Left forelimb (tissue), 1 donor: ENCODE measurements at regions not wholly inside any gene's neighbourhood (a gene's known extent, or its start where the extent isn't known, plus 50 kb on each side); places are given as distances from the start of the nearest gene placed in this dataset.
A peak's percentile ranks its signal among the peaks of the same experiment; 100 is the strongest.

Source experiments
- DNase-seq: peaks from one replicate; pipeline ENCODE4 v3.0.0-alpha.2; 2018; ENCODE audit warnings: low spot score

GRCh38 chr1:239008568-239008967, 377.8 kb upstream of the CHRM3 start:
- DNase-seq: no peak

DNA sequence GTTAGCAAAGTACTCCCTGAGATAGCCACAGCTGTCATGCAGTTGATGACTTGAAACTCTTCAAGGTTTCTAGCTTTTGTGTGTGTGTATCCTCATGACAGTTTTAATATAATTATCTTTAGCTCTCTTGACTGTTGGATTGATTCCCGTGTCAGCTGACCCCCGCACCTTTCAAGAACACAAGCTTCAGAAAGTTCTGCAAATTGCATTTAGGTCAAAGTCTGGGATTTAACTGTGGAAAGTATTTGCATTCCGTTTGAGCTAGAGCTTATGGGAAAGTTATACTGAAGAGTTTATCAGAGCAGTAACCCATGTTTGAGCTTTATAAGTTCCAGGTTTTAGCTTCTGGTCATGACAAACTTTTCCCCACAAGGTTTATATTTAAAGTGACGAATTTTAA, 380.1 kb upstream of the CHRM3 start:
- no peak for DNase-seq

DNA sequence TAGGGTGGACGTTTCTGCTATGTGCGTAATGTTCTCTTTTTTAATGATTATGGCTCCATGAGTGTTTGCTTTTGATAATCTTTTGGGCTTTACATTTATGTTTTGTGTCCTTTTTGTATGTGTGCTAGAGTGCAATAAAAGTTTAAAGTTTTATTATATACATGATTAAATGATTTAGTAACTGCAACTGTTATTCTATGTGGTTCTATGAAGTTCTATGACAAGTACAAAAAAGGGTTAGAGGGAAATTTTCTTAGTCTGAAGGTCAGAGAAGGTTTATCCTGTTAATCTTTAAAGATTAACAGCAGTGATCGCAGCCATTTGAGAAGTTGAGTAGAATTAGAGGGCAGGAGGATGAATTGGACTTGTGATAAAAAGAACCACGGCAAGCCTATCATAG, 386.4 kb upstream of the CHRM3 start:
- no peak for DNase-seq

- no peak for DNase-seq
Measured at GRCh38 chr1:238998577-238998976, 387.8 kb upstream of the CHRM3 start.

GRCh38 chr1:238991765-238992495, 394.4 kb upstream of the CHRM3 start:
- DNase-seq: peak; percentile 65

GRCh38 chr1:238985312-238985711, 401.1 kb upstream of the CHRM3 start:
- no peak for DNase-seq

GRCh38 chr1:238982736-238983135, 403.6 kb upstream of the CHRM3 start:
- no peak for DNase-seq

DNA sequence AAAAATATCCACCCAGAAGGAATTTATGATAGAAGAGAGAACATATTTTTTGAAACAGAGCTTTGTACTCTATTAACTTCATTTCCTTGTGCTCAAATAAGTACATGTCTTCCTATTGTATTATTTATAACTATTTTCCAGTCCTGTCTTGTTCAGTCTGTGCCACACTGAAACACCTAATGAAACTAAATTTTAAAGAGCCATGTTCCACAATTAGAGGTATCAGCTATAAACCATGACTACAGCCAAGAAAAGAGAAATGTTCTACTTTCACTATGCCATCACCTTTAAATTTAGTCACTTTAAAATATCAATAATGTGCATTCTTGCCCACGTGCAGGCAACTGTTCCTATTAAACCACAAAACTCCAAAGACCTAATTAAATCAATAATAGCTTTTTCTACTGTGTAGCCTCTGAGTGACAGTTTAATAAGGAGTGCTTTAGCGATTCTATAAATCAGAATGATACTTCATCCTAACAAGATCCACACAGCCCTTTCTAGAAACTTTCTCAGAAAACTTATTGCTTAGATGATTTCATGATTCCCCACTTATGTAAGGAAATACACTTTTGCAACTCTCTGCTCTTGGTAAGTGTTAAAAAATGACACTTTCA, 404.9 kb upstream of the CHRM3 start:
- DNase-seq: no peak

GRCh38 chr1:238980053-238980452, 406.3 kb upstream of the CHRM3 start:
- no peak for DNase-seq

GRCh38 chr1:238964631-238965030, 421.7 kb upstream of the CHRM3 start:
- DNase-seq: no peak

GRCh38 chr1:238962941-238963340, 423.4 kb upstream of the CHRM3 start:
- no peak for DNase-seq

- no peak for DNase-seq
Measured at GRCh38 chr1:238961790-238962189, 424.6 kb upstream of the CHRM3 start.

GRCh38 chr1:238960071-238960470, 426.3 kb upstream of the CHRM3 start:
- no peak for DNase-seq

DNA sequence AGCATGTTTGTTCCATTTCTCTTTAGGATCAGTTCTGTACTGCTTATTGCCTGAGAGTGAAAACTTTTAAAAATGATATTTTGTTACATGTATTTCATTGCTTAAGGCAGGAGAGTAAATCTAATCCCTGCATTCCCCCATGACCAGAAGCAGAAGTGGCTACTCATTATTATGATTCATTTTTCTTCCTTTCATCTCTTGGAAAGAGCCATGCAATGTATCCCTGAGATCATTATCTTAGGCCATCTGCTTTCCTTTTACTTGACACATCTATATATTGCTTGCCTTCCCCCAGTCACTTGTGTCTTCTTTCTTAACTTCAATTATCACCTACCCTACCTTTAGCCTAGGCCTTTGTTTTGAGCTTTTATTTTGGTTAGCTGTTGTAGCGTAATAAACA, 430.4 kb upstream of the CHRM3 start:
- no peak for DNase-seq

DNA sequence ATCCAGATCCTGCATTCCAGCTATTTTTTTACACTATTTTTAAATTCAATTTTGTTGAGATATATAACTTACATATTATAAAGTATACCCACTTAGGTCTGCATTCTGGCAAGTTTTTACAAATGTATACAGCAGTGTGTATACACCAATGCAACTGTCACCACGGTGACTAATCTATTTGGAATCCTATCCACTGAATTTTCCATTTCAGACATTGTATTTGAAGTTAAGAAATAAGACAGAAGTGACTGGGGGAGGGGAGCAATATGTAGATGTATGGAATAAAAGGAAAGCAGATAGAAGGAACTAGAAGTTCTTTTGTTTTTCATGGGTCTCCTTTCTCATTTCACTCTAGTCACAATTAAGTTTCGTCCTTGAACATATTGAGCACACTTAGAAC, 431.5 kb upstream of the CHRM3 start:
- no peak for DNase-seq

GRCh38 chr1:238953448-238954010, 432.8 kb upstream of the CHRM3 start:
- DNase-seq: no peak

DNA sequence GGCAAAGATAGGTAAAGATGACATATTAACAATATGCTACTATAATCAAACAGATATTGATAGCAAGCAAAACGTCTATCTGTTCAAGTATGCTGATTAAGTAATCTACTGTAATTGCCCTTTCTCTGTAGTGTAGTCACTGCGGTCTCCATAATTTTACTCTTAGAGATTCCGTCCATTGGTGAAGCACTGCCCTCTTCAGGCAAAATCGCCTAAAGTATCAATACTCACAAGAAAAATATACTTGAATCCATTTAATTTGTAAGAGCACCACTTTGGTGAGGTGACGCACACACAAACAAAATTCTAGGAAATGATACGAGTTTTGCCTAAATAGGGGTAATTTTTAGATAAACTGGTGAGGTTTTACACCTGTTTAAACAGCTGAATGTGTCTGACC, 434.6 kb upstream of the CHRM3 start:
- DNase-seq: no peak

DNA sequence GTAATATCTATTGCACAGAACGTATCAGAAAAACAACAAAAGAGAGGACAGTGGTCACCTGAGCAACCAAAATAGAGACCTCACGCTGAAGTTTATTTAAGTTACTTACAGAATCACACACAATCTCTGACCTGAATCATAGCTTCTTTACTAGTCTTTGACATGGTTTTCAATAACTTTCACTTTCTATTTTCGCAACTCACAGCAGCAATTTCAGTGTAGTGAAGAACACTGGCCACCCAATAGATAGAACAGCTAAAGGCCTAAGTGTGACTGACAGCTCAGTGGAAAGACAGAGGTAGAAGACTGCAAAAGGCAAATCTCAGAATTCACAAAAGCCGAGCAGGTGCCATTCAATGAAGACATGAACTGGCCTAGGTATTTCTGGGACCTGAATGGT, 435.6 kb upstream of the CHRM3 start:
- DNase-seq: no peak

DNA sequence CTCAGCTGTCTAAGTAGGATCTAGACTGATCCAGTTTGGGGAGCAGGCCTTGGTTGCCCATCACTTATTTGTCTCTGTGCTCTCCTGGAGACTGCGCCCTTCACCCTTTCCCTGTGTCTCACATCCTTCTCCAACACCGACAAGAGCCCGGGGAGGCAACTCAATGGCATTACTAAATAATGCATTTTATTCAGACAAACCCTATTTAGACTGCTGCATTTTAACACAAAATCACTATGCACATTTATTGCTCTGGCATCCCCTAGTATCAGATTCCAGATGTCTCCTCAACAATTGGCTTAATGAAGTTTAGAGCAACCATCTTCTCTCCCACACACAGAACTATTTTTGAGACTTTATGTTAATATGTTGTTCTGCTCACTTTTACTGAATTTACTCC, 436.4 kb upstream of the CHRM3 start:
- DNase-seq: no peak

GRCh38 chr1:238944028-238944427, 442.3 kb upstream of the CHRM3 start:
- DNase-seq: no peak

DNA sequence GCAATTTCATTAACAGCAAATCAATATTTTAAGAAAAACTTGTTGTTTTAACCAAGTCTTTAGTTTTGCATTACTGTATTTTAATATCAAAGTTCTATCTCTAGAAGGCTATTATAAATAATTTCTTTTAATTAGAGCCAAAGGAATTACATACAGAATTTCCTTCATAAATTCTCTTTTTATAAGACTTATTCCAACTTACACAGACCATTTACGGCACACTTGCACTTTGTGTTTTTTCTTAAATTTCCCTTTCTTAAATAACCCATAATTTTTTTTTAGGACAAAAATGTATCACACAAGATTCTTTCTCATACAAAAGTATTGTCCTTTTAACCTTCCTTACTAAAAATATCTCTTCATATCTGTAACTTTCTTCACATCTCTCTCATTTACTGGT, 458.5 kb upstream of the CHRM3 start:
- DNase-seq: no peak

GRCh38 chr1:238916828-238917227, 469.5 kb upstream of the CHRM3 start:
- DNase-seq: no peak

DNA sequence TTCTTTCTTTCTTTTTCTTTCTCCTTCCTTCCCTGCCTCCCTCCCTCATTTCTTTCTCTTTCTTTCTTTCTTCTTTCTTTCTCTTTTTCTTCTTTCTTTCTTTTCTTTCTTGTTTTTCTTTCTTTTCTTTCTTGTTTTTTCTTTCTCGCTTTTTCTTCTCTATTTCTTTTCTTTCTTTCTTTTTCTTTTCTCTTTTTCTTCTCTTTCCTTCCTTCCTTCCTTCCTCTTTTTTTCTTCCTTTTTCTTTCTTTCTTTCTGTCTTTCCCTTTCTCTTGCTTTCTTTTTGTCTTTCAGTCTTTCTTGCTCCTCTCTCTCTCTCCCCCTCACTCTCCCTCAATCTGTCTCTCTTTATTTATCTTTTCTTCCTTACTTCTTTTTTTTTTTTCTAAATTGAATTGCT, 472.0 kb upstream of the CHRM3 start:
- no peak for DNase-seq

DNA sequence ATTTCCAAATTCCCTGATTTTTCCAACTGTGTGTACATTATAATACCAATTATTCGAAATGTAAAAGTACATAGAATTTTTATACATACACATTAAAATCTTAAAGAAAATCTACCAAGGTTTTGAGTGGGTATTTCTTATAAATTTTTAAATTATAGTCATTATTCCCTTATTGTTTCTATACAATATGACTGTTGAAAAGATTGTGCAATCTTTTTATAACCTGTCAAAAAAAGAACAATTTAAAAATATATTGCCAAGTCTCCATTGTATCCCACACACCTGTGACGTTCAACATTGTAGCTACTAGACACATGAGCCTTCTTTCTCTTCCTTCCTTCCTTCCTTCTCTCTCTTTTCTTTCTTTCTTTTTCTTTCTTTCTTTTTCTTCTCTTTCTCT, 473.2 kb upstream of the CHRM3 start:
- no peak for DNase-seq
